ENCODE measurements at regions not wholly inside any gene's neighbourhood (a gene's known extent, or its start where the extent isn't known, plus 50 kb on each side); places are given as distances from the start of the nearest gene placed in this dataset.

DNA sequence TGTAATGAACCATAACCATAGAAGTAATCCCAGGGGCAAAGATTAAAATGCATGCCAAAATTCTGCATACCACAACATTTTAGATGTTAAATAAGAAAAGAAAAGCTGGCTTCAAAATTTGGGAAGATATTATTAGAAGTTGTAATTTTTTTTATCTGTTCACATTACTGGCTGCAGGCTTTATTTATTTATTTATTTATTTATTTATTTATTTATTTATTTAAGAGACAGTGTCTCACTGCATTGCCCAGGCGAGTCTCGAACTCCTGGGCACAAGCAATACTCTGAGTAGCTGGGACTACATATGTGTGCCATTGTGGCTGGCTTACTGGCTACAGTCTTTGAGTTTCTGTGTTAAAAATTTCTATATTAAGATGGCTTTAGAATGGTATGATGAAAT lies 66.5 kb upstream of the PNPT1 start:
- TF ChIP-seq, protein P1, sequence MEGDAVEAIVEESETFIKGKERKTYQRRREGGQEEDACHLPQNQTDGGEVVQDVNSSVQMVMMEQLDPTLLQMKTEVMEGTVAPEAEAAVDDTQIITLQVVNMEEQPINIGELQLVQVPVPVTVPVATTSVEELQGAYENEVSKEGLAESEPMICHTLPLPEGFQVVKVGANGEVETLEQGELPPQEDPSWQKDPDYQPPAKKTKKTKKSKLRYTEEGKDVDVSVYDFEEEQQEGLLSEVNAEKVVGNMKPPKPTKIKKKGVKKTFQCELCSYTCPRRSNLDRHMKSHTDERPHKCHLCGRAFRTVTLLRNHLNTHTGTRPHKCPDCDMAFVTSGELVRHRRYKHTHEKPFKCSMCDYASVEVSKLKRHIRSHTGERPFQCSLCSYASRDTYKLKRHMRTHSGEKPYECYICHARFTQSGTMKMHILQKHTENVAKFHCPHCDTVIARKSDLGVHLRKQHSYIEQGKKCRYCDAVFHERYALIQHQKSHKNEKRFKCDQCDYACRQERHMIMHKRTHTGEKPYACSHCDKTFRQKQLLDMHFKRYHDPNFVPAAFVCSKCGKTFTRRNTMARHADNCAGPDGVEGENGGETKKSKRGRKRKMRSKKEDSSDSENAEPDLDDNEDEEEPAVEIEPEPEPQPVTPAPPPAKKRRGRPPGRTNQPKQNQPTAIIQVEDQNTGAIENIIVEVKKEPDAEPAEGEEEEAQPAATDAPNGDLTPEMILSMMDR (IDR thresholded peaks at IDR 0.05) = no peak
- no peak for TF ChIP-seq POLR2A (IDR thresholded peaks at IDR 0.05)

Measured in uterus (tissue), 2 donors.